Epithelial cell of proximal tubule (primary cell): ENCODE measurements at regions not wholly inside any gene's neighbourhood (a gene's known extent, or its start where the extent isn't known, plus 50 kb on each side); places are given as distances from the start of the nearest gene placed in this dataset.

ENCODE experiments used
- DNase-seq: peaks from one replicate; pipeline ENCODE4 v3.0.0-alpha.2; 2011; ENCODE audit warnings: low read depth
- H3K4me3 ChIP-seq: 2 replicates; pipeline ENCODE4 v1.5.1; 2011; ENCODE audit warnings: low read depth, mild to moderate bottlenecking, low read length
- TF ChIP-seq, protein P1 (sequence below): conservative IDR thresholded peaks from 2 replicates; pipeline ENCODE4 v1.5.1; 2012; ENCODE audit warnings: low read depth, mild to moderate bottlenecking, low read length

DNA sequence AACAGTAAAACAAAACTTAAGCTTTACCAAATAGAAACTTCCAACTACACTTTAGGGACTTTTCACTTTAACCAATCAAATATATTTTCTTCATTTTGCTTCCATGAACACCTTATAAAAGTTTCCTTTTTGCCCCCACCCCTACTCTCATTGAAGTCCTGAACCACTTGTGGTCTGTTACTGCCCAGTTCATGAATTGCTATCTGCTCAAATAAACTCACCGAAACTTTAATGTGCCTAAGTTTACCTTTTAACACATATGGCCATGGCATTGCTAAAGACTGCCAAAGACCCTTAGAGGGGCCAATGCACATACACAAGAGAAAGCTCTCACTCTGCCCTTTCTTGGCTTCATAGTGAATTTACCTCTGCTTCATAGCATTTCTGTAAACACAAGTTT lies 195.3 kb downstream of the RND3 start:
- DNase-seq: no peak
- TF ChIP-seq, protein P1, sequence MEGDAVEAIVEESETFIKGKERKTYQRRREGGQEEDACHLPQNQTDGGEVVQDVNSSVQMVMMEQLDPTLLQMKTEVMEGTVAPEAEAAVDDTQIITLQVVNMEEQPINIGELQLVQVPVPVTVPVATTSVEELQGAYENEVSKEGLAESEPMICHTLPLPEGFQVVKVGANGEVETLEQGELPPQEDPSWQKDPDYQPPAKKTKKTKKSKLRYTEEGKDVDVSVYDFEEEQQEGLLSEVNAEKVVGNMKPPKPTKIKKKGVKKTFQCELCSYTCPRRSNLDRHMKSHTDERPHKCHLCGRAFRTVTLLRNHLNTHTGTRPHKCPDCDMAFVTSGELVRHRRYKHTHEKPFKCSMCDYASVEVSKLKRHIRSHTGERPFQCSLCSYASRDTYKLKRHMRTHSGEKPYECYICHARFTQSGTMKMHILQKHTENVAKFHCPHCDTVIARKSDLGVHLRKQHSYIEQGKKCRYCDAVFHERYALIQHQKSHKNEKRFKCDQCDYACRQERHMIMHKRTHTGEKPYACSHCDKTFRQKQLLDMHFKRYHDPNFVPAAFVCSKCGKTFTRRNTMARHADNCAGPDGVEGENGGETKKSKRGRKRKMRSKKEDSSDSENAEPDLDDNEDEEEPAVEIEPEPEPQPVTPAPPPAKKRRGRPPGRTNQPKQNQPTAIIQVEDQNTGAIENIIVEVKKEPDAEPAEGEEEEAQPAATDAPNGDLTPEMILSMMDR: no peak

DNA sequence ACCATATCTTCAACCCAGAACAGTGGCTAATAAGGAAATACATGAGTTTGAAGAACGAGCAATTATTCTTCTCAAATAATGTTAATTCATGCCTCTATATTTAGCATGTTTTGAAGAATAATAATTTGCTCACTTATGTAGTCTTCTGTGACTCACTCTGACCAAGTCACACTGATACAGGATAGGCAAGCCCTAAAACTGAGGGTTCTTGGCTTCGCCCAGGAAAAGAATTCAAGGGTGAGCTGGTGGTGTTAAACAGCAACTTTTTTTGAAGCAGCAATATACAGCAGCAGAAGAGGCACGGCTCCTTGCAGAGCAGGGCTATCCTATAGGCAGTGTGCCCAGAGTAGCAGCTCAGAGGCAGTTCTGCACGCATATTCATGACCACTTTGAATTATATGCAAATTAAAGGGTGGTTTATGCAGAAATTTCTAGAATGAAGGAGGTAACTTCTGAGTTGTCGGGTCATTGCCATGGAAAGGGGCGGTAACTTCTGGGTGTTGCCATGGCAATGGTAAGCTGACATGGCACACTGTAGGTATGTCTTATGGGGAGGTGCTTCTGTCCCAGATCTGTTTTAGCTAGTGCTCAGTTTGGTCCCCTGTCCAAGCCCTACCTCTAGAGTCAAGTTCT lies 200.6 kb downstream of the RND3 start:
- DNase-seq: no peak
- no peak overlapping the region for H3K4me3 ChIP-seq
- TF ChIP-seq, protein P1: no peak

More for the DNA sequence above, 195.3 kb downstream of the RND3 start:
- H3K4me3 ChIP-seq: no peak overlapping the region

DNA sequence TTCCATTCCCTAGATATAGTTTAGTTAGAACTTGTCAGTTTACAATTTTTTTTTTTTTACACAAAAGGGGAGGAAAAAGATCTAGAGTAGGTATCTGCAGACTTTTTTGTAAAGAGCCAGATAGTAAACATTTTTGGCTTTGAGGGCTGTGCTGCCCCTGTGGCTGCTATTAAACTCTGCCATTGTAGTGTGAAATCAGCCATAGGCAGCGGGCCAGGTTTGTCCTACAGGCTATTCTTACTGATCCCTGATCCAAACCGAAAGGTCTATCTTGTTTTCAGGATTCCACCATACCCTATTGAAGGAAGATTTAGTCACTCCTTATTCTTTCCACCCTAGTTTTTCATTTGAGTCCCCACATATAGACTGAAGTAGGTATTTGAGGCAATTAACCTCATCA lies 203.4 kb downstream of the RND3 start:
- no peak overlapping the region for H3K4me3 ChIP-seq
- no peak for DNase-seq
- TF ChIP-seq, protein P1: no peak

DNA sequence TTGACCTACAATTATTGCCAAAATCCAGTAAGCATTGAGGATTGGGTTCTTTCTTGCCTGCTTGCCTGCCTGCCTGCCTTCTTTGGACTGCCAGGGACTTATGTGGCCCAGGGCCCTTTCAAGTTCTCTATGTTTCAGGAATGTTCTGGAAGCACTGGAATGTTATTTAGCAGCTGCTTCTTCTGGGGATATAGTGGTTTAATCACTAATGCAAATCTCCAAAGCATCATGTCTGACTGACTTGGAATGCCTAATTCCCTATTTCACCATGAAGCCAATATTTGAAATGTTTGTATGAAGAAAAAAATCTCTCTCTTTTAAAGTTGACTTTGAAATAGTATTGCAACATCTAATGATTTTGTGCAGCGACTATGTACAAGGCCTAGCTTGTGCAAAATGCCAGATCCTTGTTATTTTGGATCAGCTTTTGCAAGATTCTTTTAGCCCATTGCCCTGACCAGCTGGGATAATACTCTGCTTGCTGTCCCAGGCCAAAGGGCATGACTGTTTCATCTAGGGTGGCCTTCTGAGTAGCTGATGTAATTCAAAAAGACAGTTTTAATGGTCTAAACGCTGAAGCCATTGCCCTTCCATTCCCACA lies 204.6 kb downstream of the RND3 start:
- no peak overlapping the region for H3K4me3 ChIP-seq
- TF ChIP-seq, protein P1: no peak
- no peak for DNase-seq

DNA sequence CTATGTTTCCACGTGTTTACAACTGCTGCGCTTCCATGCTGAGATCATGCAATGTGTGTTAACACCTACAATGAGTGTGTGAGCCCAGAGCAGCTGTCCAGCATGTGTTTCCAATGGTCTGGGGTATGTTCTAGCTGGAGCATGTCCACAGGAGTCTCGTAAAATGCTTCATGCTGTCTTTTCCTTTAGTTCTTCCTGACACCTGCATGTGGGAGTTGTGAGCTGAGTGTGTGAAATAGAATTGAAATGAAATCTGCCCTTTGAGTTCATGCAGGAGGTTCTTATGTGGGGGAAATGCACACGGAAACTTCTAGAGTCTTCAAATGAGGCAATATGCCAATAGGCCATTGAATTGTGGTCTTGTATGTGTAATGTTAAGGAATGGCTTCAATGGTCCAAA lies 205.1 kb downstream of the RND3 start:
- H3K4me3 ChIP-seq: no peak overlapping the region
- TF ChIP-seq, protein P1: no peak
- DNase-seq: no peak

DNA sequence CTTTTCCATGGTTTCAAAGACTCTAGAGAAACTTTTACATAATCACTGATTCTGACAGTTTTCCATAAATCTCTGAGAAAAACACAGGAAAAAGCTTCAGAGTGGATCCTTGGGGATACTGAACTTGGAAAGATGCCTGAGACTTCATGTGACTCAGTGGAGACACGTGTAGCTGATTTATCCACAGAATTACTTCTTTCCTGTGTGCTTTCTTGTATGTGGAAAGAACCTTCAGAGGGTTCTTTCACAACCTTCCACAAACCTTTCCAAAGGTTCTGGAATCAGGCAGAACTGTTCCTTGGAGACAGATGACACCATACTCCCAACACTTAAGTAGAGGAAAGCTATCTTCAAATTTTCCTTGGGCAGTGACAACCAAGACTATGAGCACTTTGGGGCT lies 207.2 kb downstream of the RND3 start:
- TF ChIP-seq, protein P1: no peak
- peak; percentile 72 for DNase-seq

DNA sequence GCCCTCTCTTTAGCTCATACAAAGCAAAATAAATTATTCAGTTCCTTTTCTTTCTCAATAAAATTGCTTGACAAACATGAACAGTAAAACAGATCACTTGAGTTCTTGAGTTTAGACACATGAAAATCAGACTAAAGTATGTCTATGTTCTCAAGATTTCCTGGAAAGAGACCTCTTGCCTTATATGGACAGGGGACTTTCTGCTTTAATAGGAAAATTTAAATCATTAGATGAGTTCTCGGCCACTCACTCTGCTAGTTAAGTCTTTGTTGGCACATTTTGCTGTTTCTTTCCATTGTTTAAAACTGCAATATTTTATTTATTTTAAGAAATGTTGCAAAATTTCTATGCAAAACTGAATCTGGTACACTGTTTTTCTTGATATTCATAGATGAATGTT lies 207.8 kb downstream of the RND3 start:
- TF ChIP-seq, protein P1: no peak

More for the DNA sequence above, 207.2 kb downstream of the RND3 start:
- H3K4me3 ChIP-seq: no peak overlapping the region

More for the DNA sequence above, 207.8 kb downstream of the RND3 start:
- no peak overlapping the region for H3K4me3 ChIP-seq
- DNase-seq: no peak
